ENCODE measurements at regions not wholly inside any gene's neighbourhood (a gene's known extent, or its start where the extent isn't known, plus 50 kb on each side); places are given as distances from the start of the nearest gene placed in this dataset.

DNA sequence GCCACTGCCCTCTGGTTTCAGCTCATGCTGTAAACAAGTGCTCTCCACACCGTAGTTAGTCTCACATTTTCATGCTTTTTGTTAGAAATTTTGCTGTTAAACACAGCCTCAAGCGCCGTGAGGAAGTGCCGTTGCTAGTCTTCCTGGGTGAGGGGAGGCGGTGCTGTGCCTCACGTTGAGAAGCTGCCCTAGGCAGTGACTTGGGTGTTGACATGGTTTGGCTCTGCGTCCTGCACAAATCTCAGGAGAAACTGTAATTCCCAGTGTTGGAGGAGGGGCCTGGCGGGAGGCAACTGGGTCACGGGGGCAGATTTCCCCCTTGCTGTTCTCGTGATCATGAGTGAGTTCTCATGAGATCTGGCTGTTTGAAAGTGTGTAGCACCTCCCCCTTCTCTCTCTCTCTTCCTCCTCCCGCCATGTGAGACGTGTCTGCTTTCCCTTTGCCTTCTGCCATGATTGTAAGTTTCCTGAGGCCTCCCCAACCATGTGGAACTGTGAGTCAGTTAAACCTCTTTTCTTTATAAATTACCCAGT is 95.8 kb downstream of the ERMARD start:
- H3K27me3 ChIP-seq (ENCODE audit: control insufficient read depth in 2 of 2, insufficient read depth in 2 of 2, low read length in 2 of 2): no peaks in the 10 kb centered on the region
- Mint-ChIP-seq H3K4me1 (no peaks in the 10 kb centered on the region), H3K4me3 (no peak overlapping the region), H3K27me3 (ENCODE audit: low read depth in 3 of 3) (peaks cover 0 to 4% (median 3%) of the 10 kb centered on the region in 3 donors), H3K36me3 (no peaks in the 10 kb centered on the region), H3K27ac (no peak overlapping the region), H3K9me3 (no peaks in the 10 kb centered on the region)
- H3K27ac ChIP-seq (ENCODE audit: low read depth in 1 of 2, low read length in 2 of 2): no peak overlapping the region
- H4K20me1 ChIP-seq (ENCODE audit: insufficient read depth, low read length): no peaks in the 10 kb centered on the region
- H3K9ac ChIP-seq (ENCODE audit: insufficient read depth, low read length, poor library complexity, severe bottlenecking): no peak overlapping the region
- no peak for DNase-seq
- H3K4me2 ChIP-seq (replicated peaks; ENCODE audit: extremely low read depth, low read length, poor library complexity, severe bottlenecking): no peak overlapping the region
- H3K4me3 ChIP-seq (replicated peaks in 1 of 3; ENCODE audit: low read depth in 2 of 3, low read length in 3 of 3): no peak overlapping the region
- no peaks in the 10 kb centered on the region for H3K79me2 ChIP-seq (ENCODE audit: insufficient read depth, low read length)
- no peaks in the 10 kb centered on the region for H3K9me3 ChIP-seq (replicated peaks in 1 of 2; ENCODE audit: control insufficient read depth in 1 of 2, insufficient read depth in 1 of 2, low read length in 2 of 2)
- no peak overlapping the region for H2AFZ ChIP-seq (ENCODE audit: insufficient read depth, low read depth, low read length, poor library complexity, severe bottlenecking)
- 73% methylated on average over 9 of the region's 12 CpGs for WGBS (ENCODE audit: insufficient coverage)
- intact Hi-C loops (cut with micrococcal nuclease): no loop called here
- no peaks in the 10 kb centered on the region for H3K36me3 ChIP-seq (replicated peaks in 1 of 2; ENCODE audit: control insufficient read depth in 1 of 2, insufficient read depth in 2 of 2, low read length in 2 of 2)
- no peak for TF ChIP-seq CTCF (IDR thresholded peaks at IDR 0.05)
- no peaks in the 10 kb centered on the region for H3K4me1 ChIP-seq (ENCODE audit: control insufficient read depth in 1 of 2, insufficient read depth in 2 of 2, low read length in 2 of 2)

- H3K27me3 Mint-ChIP-seq (ENCODE audit: low read depth in 3 of 3): peaks cover under 1 to 4% (median 3%) of the 10 kb centered on the region in 3 donors
- H3K4me2 ChIP-seq (replicated peaks; ENCODE audit: extremely low read depth, low read length, poor library complexity, severe bottlenecking): no peak overlapping the region
- H3K9me3 ChIP-seq (replicated peaks in 1 of 2; ENCODE audit: control insufficient read depth in 1 of 2, insufficient read depth in 1 of 2, low read length in 2 of 2): no peaks in the 10 kb centered on the region
- H3K4me1 Mint-ChIP-seq: no peaks in the 10 kb centered on the region
- no peaks in the 10 kb centered on the region for H3K36me3 Mint-ChIP-seq
- H4K20me1 ChIP-seq (ENCODE audit: insufficient read depth, low read length): no peaks in the 10 kb centered on the region
- 92% methylated on average over 12 of the region's 17 CpGs for WGBS (ENCODE audit: insufficient coverage)
- no peak overlapping the region for H3K27ac ChIP-seq (ENCODE audit: low read depth in 1 of 2, low read length in 2 of 2)
- H3K27me3 ChIP-seq (ENCODE audit: control insufficient read depth in 2 of 2, insufficient read depth in 2 of 2, low read length in 2 of 2): no peaks in the 10 kb centered on the region
- H3K79me2 ChIP-seq (ENCODE audit: insufficient read depth, low read length): no peaks in the 10 kb centered on the region
- intact Hi-C loops (cut with micrococcal nuclease): no loop called here
- H3K36me3 ChIP-seq (replicated peaks in 1 of 2; ENCODE audit: control insufficient read depth in 1 of 2, insufficient read depth in 2 of 2, low read length in 2 of 2): no peaks in the 10 kb centered on the region
- DNase-seq: no peak
- no peak overlapping the region for H2AFZ ChIP-seq (ENCODE audit: insufficient read depth, low read depth, low read length, poor library complexity, severe bottlenecking)
- H3K27ac Mint-ChIP-seq: no peak overlapping the region
- no peaks in the 10 kb centered on the region for H3K9me3 Mint-ChIP-seq
- no peak overlapping the region for H3K4me3 ChIP-seq (replicated peaks in 1 of 3; ENCODE audit: low read depth in 2 of 3, low read length in 3 of 3)
- H3K4me3 Mint-ChIP-seq: no peak overlapping the region
- no peak for TF ChIP-seq CTCF (IDR thresholded peaks at IDR 0.05)
- no peaks in the 10 kb centered on the region for H3K4me1 ChIP-seq (ENCODE audit: control insufficient read depth in 1 of 2, insufficient read depth in 2 of 2, low read length in 2 of 2)
- no peak overlapping the region for H3K9ac ChIP-seq (ENCODE audit: insufficient read depth, low read length, poor library complexity, severe bottlenecking)
Measured at GRCh38 chr6:169846286-169847056, 95.0 kb downstream of the ERMARD start.

Measured in CD14-positive monocyte (primary cell).